Peyer's patch (tissue), 4 donors: ENCODE measurements at regions not wholly inside any gene's neighbourhood (a gene's known extent, or its start where the extent isn't known, plus 50 kb on each side); places are given as distances from the start of the nearest gene placed in this dataset.

Experiments
- POLR2A ChIP-seq, 2 donors: fragments of 450-650 bp; IDR thresholded peaks; one replicate each; pipeline ENCODE4 v1.5.1; 2017; ENCODE audit warnings: antibody characterized with exemption in 2 of 2, mild to moderate bottlenecking in 2 of 2, moderate library complexity in 2 of 2
- TF ChIP-seq, protein P1 (sequence below), 6 experiments: fragments of 450-650 bp in 4 of 6; fragments of 200-600 bp in 2 of 6; sonication (generic) in 1 of 6; IDR thresholded peaks; one replicate each; pipeline ENCODE4 v1.5.1; 2017 to 2019; ENCODE audit warnings: antibody characterized with exemption in 6 of 6, mild to moderate bottlenecking in 3 of 6, moderate library complexity in 1 of 6

DNA sequence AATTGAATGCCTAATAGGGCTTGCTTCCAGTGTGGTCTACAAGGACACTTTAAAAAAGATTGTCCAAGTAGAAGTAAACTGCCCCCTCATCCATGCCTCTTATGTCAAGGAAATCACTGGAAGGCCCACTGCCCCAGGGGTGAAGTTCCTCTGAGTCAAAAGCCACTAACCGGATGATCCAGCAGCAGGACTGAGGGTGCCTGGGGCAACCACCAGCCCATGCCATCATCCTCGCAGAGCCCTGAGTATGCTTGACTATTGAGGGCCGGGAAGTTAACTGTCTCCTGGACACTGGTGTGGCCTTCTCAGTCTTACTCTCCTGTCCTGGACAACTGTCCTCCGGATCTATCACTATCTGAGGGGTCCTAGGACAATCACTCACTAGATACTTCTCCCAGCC lies 411.5 kb downstream of the TENT5A start:
- TF ChIP-seq, protein P1, sequence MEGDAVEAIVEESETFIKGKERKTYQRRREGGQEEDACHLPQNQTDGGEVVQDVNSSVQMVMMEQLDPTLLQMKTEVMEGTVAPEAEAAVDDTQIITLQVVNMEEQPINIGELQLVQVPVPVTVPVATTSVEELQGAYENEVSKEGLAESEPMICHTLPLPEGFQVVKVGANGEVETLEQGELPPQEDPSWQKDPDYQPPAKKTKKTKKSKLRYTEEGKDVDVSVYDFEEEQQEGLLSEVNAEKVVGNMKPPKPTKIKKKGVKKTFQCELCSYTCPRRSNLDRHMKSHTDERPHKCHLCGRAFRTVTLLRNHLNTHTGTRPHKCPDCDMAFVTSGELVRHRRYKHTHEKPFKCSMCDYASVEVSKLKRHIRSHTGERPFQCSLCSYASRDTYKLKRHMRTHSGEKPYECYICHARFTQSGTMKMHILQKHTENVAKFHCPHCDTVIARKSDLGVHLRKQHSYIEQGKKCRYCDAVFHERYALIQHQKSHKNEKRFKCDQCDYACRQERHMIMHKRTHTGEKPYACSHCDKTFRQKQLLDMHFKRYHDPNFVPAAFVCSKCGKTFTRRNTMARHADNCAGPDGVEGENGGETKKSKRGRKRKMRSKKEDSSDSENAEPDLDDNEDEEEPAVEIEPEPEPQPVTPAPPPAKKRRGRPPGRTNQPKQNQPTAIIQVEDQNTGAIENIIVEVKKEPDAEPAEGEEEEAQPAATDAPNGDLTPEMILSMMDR (IDR thresholded peaks at IDR 0.05): no peak
- TF ChIP-seq POLR2A (IDR thresholded peaks at IDR 0.05): no peak
